ENCODE measurements at regions not wholly inside any gene's neighbourhood (a gene's known extent, or its start where the extent isn't known, plus 50 kb on each side); places are given as distances from the start of the nearest gene placed in this dataset.
A peak's percentile ranks its signal among the peaks of the same experiment; 100 is the strongest.
"Not testable (repeated sequence)": the region's sequence is repeated elsewhere in the genome, so short reads cannot be mapped to it uniquely, and the experiment has no call there.

DNA sequence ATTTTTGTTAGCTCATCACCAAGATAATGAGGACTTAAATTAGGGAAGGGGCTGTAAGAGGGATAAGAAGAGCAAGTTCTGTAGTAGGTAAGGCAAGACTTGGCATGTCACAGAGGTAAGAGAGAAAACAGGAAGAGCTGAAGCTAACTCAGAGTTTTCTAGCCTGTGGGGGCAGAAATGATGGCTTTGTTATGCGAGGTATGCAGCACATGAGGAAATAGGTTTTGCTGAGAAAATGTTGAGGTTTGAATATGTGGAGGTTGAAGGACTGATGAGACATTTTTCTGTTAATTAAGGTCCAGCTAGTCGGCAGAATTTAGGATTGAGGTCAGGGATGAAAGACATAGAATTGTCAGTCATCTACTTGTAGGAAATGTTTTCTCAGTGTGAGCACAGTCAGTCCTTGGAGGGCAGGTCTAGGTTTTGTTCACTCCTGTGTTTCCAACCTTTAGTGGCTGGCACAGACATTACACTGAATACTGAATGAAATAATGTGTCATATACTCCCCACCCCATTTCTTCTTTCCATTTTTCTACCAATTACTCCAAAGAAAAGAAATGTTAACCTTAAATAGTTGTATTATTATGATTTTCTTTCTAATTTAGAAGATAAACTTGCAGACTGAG is 154.0 kb upstream of the AADAT start:
- no peak for DNase-seq

DNA sequence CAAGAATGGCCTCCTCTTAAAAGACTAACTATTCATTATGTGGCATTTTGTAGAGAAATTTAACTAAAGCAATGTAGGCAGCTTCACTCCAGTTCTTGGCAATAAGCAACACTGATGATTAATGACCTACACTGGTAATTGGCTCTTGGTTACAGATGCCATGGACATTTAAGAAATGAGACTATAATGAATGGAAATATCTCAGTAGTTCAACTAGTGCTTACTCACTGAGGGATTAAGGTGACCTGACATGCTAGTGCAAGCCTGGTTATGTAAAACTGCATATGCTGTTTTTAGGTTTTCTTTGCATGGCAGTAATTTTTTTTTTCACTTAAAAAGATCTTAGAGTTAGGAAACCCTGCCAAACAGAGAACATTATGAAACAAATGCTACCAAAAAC is 152.7 kb upstream of the AADAT start:
- DNase-seq: no peak

GRCh38 chr4:170234800-170235199 is 145.0 kb upstream of the AADAT start:
- DNase-seq: no peak

GRCh38 chr4:170231377-170231776 is 141.6 kb upstream of the AADAT start:
- DNase-seq: no peak

DNA sequence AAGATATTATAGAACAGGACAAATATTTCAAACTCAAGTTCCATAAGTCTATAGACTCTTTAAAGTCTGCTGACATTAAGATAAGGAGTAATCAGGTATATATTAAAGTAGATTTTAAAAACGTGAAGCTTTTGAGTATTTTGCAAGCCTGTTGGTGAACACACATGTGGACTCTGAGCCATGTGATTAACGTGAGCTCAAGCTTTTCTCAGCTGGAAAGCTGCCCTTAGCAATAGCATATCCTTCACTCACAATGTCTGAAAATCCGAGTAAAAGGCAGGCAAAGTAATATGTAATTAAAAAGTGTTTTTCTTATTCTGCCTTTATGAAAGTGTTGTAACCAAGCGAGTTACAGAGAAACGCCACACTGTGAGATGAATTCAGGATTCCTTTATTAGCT is 140.5 kb upstream of the AADAT start:
- DNase-seq: no peak

DNA sequence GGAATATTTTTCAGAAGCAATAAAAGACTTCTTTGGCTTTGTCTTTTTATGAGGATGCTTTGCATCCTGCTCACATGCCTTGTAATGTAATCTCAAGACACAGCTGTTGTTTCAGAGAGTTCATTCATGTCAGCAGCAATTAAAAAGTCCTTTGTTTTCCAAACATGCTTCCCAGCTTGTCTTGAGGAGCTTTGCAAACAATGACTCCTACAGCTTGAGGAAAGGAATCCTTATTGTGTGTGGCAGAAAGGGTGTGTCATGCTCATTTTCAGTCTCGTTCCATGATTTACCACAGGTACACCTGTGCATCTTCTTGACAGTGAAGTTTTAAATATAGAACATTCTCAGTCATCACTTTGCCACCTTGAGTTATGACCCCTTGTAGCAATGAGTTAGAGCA is 139.2 kb upstream of the AADAT start:
- no peak for DNase-seq

GRCh38 chr4:170227928-170228327 is 138.2 kb upstream of the AADAT start:
- DNase-seq: no peak

DNA sequence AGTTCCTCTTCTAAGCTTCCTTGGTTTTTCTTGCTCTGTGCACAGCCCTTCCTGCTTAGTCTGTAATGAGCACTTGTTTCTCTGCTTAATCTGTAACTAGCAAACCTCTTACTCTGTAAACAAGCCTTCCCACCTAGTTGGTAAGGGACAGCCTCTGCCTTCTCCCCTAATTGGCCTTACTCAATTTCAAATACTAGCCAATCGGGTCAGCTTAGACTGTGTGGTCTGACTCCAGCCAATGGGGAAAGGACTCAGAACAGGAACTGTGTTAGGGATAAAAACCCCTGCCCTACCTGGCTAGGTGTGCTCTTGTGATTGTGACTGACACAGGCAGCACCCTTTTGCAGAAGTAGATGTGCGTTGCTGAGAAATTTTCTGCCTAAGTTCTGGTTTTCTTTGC is 136.5 kb upstream of the AADAT start:
- no peak for DNase-seq

GRCh38 chr4:170214731-170215130 is 125.0 kb upstream of the AADAT start:
- no peak for DNase-seq

- DNase-seq: no peak
Measured at GRCh38 chr4:170214101-170214500, 124.3 kb upstream of the AADAT start.

- DNase-seq: peak; percentile 25
Measured at GRCh38 chr4:170202721-170203120, 113.0 kb upstream of the AADAT start.

- DNase-seq: no peak
Measured at GRCh38 chr4:170198747-170199146, 109.0 kb upstream of the AADAT start.

DNA sequence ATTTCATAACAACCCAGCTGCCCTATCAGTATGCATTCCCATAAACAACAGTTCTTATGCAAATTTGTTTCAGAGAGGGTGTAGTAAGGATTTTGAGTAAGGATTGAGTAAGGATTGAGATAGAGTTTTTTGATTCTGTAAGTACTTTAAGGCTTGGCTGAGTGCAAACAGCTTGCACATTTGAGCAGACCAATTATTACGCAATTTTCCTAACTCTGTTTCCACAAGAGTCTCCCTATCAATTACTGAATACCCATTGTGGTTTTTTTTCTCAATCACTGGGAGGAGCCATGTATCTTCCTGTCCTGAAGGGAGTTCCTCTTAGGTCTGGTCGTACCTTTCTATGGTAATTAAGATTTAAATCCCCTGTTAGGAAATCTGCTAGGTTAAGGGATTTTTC is 105.0 kb upstream of the AADAT start:
- not testable (repeated sequence) for DNase-seq

DNA sequence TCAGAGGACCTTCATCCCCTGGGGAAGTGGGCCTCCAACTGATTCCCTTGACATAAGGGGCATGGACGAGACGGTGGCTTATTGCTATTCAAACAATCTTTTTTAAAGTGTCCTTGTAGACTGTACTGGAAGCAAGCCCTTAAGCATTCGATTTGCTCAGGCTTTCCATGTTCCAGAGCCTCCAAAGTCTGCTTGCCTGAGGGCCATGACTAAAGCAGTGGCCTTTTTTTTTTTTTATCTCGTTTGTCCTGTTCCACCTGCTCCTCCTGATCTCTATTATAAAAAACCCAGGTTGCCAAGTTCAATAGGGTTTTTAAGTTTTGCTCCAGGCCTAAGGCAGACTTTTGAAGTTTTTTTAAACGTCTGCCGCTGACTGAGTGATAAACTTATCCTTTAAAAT is 103.7 kb upstream of the AADAT start:
- no peak for DNase-seq

- no peak for DNase-seq
Measured at GRCh38 chr4:170190265-170190664, 100.5 kb upstream of the AADAT start.

DNA sequence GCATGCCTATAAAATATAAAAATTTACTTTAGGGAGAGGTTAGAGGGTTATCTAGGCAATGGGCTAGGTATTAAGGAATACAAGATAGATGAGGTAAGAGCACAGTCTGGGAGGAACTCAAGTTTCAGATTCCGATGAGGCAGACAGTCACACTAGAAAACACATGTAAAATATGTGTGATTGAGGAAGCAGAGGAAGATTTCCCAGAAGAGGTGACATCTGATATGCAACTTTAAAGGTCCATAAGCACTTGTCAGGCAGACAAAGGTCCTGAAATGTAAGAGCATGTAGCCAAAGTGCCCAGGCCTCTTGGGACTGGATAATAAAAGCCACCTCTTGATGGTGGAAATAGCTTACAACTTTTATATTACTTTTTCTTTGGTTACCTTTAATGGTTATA is 81.1 kb upstream of the AADAT start:
- DNase-seq: no peak

- DNase-seq: no peak
Measured at GRCh38 chr4:170169699-170170098, 79.9 kb upstream of the AADAT start.

- DNase-seq: no peak
Measured at GRCh38 chr4:170167678-170168077, 77.9 kb upstream of the AADAT start.

DNA sequence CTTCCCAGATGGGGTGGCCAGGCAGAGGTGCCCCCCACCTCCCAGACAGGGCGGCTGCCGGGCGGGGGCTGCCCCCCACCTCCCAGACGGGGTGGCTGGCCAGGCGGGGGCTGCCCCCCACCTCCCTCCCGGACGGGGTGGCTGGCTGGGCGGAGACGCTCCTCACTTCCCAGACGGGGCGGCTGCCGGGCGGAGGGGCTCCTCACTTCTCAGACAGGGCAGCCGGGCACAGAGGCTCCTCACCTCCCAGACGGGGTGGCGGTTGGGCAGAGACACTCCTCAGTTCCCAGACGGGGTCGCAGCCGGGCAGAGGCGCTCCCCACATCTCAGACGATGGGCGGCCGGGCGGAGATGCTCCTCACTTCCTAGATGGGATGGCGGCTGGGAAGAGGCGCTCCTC is 76.4 kb upstream of the AADAT start:
- DNase-seq: not testable (repeated sequence)

DNA sequence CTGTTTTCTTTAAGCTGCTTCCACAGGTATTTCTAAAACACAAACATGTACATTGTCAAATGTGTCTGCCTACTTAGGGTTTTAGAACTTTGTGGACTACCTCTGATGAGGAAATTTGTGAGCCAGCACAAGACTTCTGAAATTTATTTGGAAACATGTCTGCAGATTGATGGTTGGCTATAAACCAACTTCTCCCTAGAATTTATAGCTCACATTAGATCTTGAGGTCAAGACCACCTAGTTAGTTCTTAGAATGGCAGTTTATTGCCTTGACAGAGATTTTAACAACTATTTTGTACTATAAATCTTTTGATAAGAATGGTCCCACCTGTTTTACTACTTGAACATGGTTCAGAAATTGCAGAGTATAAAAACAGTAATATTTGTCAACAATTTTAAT is 72.7 kb upstream of the AADAT start:
- DNase-seq: no peak

- no peak for DNase-seq
Measured at GRCh38 chr4:170157670-170158069, 67.9 kb upstream of the AADAT start.

DNA sequence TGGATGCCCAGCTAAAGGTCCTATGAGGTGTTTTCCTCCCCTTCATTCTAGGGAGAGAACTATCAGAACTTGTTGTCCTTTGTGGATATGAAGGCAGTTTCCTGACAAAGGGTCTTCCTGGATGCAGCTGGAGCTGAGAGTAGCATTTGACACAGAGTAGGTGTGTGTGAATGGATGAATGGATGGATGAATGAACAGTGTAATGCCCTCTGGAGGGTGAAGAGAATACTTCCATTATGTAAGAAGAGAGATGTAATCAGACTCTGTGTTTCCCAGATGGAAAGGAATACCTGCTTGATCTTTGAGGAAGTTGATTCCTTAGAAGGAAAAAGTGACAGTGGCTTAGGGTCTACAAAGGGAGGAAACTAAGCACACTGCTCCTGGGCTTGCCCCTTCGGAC is 55.4 kb upstream of the AADAT start:
- no peak for DNase-seq

GRCh38 chr4:170139764-170140163 is 50.0 kb upstream of the AADAT start:
- no peak for DNase-seq
